Hepatocyte (in vitro differentiated cells): ENCODE measurements at regions not wholly inside any gene's neighbourhood (a gene's known extent, or its start where the extent isn't known, plus 50 kb on each side); places are given as distances from the start of the nearest gene placed in this dataset.

Experiments used
- EZH2 ChIP-seq: fragments of 200-600 bp; sonication (generic); IDR thresholded peaks from 2 replicates; pipeline ENCODE4 v1.6.1; 2016; ENCODE audit warnings: antibody characterized with exemption, mild to moderate bottlenecking, borderline replicate concordance
- EZH2phosphoT487 ChIP-seq: fragments of 200-600 bp; sonication (generic); IDR thresholded peaks from one replicate; pipeline ENCODE4 v1.6.1; 2018; ENCODE audit warnings: antibody characterized with exemption, mild to moderate bottlenecking, low read depth, moderate library complexity; ENCODE audit not compliant: unreplicated experiment, severe bottlenecking
- TF ChIP-seq, protein P1 (sequence below): fragments of 200-600 bp; sonication (generic); IDR thresholded peaks from 2 replicates; pipeline ENCODE4 v1.5.1; 2016; ENCODE audit warnings: antibody characterized with exemption, mild to moderate bottlenecking; ENCODE audit not compliant: poor library complexity

DNA sequence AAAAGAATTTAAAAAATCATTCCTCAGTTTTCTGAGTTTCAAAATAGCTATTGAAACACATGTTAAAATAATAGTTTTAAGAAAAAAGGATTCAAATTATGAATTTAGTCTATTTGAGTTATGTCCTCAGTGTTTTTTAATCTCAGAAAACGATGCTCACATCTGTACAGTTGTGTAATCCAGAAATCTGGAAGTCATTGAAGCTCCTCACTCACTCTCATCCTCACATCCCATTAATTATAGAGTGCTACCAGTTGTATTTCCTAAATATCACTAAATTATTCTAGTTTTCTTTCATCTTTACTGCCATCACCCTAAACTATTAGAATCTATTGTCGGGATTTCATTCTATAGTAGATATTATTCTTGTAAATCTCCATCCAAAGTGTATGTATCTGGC lies 234.7 kb upstream of the RIMS1 start:
- TF ChIP-seq, protein P1, sequence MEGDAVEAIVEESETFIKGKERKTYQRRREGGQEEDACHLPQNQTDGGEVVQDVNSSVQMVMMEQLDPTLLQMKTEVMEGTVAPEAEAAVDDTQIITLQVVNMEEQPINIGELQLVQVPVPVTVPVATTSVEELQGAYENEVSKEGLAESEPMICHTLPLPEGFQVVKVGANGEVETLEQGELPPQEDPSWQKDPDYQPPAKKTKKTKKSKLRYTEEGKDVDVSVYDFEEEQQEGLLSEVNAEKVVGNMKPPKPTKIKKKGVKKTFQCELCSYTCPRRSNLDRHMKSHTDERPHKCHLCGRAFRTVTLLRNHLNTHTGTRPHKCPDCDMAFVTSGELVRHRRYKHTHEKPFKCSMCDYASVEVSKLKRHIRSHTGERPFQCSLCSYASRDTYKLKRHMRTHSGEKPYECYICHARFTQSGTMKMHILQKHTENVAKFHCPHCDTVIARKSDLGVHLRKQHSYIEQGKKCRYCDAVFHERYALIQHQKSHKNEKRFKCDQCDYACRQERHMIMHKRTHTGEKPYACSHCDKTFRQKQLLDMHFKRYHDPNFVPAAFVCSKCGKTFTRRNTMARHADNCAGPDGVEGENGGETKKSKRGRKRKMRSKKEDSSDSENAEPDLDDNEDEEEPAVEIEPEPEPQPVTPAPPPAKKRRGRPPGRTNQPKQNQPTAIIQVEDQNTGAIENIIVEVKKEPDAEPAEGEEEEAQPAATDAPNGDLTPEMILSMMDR, result no peak
- TF ChIP-seq EZH2, result no peak
- no peak for TF ChIP-seq EZH2phosphoT487
